ENCODE measurements at regions not wholly inside any gene's neighbourhood (a gene's known extent, or its start where the extent isn't known, plus 50 kb on each side); places are given as distances from the start of the nearest gene placed in this dataset.

- TF ChIP-seq CTCF (IDR thresholded peaks at IDR 0.05; ENCODE audit: insufficient read depth, low read length) = no peak
- no peak for TF ChIP-seq REST (IDR thresholded peaks at IDR 0.05; ENCODE audit: insufficient replicate concordance, low read depth)
Observed at GRCh38 chr19:32189956-32190706, 155.3 kb upstream of the ZNF507 start.

Data from HL-60 (cell line).